HCT116 (cell line): ENCODE measurements at regions not wholly inside any gene's neighbourhood (a gene's known extent, or its start where the extent isn't known, plus 50 kb on each side); places are given as distances from the start of the nearest gene placed in this dataset.

Experiments
- CEBPB ChIP-seq: IDR thresholded peaks from 2 replicates; pipeline ENCODE4 v1.6.1; 2012; ENCODE audit warnings: low read depth
- EZH2 ChIP-seq: fragments of 200-600 bp; sonication (generic); IDR thresholded peaks from 2 replicates; pipeline ENCODE4 v1.6.1; 2017; ENCODE audit warnings: antibody characterized with exemption, mixed run types
- JUND ChIP-seq: IDR thresholded peaks from 2 replicates; pipeline ENCODE4 v1.6.1; 2012
- POLR2A ChIP-seq: IDR thresholded peaks from 2 replicates; pipeline ENCODE4 v1.7.0; 2011; ENCODE audit warnings: borderline replicate concordance; ENCODE audit not compliant: insufficient read depth, insufficient read length; ENCODE audit errors: extremely low read depth
- POLR2AphosphoS5 ChIP-seq: IDR thresholded peaks from 2 replicates; pipeline ENCODE4 v1.6.1; 2011; ENCODE audit warnings: mild to moderate bottlenecking, low read depth, low read length, moderate library complexity
- TCF7L2 ChIP-seq: IDR thresholded peaks from 2 replicates; pipeline ENCODE4 v1.7.0; 2011; ENCODE audit warnings: borderline replicate concordance, inconsistent platforms; ENCODE audit not compliant: insufficient read depth, insufficient read length; ENCODE audit errors: extremely low read depth
- ZNF274 ChIP-seq: fragments of 200-500 bp; sonication (Bioruptor generic); IDR thresholded peaks from 2 replicates; pipeline ENCODE4 v1.6.1; 2014; ENCODE audit warnings: mild to moderate bottlenecking, low read depth, low read length, inconsistent platforms
- TF ChIP-seq, protein P1 (sequence below), 3 experiments: fragments of 200-600 bp in 1 of 3; sonication (generic) in 1 of 3; IDR thresholded peaks in 2 of 3; conservative IDR thresholded peaks in 1 of 3; 2 replicates each; pipeline ENCODE4 v1.5.1; 2012 to 2017; ENCODE audit warnings: low read depth in 2 of 3, low read length in 2 of 3, antibody characterized with exemption in 1 of 3, borderline replicate concordance in 1 of 3, control low read depth in 1 of 3, mild to moderate bottlenecking in 1 of 3, mixed read lengths in 1 of 3, mixed run types in 1 of 3, moderate library complexity in 1 of 3; ENCODE audit not compliant: insufficient read depth in 1 of 3
- TF ChIP-seq, protein P2 (sequence below): IDR thresholded peaks from 2 replicates; pipeline ENCODE4 v1.6.1; 2012

- TF ChIP-seq POLR2A (no peak), JUND (no peak), TCF7L2 (no peak), ZNF274 (no peak), CEBPB (no peak), EZH2 (no peak), POLR2AphosphoS5 (no peak)
- TF ChIP-seq, protein P1, sequence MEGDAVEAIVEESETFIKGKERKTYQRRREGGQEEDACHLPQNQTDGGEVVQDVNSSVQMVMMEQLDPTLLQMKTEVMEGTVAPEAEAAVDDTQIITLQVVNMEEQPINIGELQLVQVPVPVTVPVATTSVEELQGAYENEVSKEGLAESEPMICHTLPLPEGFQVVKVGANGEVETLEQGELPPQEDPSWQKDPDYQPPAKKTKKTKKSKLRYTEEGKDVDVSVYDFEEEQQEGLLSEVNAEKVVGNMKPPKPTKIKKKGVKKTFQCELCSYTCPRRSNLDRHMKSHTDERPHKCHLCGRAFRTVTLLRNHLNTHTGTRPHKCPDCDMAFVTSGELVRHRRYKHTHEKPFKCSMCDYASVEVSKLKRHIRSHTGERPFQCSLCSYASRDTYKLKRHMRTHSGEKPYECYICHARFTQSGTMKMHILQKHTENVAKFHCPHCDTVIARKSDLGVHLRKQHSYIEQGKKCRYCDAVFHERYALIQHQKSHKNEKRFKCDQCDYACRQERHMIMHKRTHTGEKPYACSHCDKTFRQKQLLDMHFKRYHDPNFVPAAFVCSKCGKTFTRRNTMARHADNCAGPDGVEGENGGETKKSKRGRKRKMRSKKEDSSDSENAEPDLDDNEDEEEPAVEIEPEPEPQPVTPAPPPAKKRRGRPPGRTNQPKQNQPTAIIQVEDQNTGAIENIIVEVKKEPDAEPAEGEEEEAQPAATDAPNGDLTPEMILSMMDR (IDR thresholded peaks at IDR 0.05 in 2 of 3, conservative IDR thresholded peaks at IDR 0.05 in 1 of 3; ENCODE audit: borderline replicate concordance in 1 of 3, insufficient read depth in 1 of 3, low read depth in 2 of 3, low read length in 2 of 3), result no peak
- TF ChIP-seq, protein P2, sequence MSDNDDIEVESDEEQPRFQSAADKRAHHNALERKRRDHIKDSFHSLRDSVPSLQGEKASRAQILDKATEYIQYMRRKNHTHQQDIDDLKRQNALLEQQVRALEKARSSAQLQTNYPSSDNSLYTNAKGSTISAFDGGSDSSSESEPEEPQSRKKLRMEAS, result no peak
These were observed 185.6 kb upstream of the NAV3 start for GRCh38 chr12:77644915-77645605.
